ENCODE measurements at regions not wholly inside any gene's neighbourhood (a gene's known extent, or its start where the extent isn't known, plus 50 kb on each side); places are given as distances from the start of the nearest gene placed in this dataset.

DNA sequence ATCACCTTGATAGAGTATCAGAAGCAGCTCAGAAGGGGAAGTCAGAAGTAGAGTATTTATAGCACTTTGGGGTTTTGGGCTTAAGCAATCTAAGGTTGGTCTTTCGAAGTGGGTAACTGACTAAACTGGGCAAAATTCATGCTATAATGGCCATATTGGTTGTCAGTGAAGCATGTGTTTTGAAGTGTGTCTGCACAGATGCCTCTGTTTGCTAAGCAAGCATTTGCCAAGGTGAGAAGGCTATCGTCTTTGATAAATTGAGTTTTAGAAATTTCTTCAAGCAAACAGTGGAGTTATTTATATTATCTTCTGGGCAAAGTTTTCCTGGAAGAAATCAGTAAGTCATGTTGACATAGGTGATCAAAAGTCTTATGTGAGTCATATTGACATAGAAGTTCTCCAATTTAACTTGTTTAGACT is 412.8 kb upstream of the TGFBR2 start:
- TF ChIP-seq SIN3A (IDR thresholded peaks at IDR 0.05; ENCODE audit: borderline replicate concordance, insufficient read depth, low read depth, low read length) = no peak
- TF ChIP-seq CTCF (IDR thresholded peaks at IDR 0.05) = no peak
- no peak for TF ChIP-seq POLR2AphosphoS5 (IDR thresholded peaks at IDR 0.05; ENCODE audit: low read depth, low read length)

Data from Panc1 (cell line).